Liver (tissue), 3 donors: ENCODE measurements at regions not wholly inside any gene's neighbourhood (a gene's known extent, or its start where the extent isn't known, plus 50 kb on each side); places are given as distances from the start of the nearest gene placed in this dataset.

Source experiments
- FOXA1 ChIP-seq: IDR thresholded peaks from 2 replicates; pipeline ENCODE4 v1.6.1; 2016; ENCODE audit warnings: antibody characterized with exemption
- GABPA ChIP-seq, 2 donors: IDR thresholded peaks in 1 of 2; conservative IDR thresholded peaks in 1 of 2; 2 replicates each; pipeline ENCODE4 v1.6.1; 2016; ENCODE audit warnings: antibody characterized with exemption in 2 of 2, mild to moderate bottlenecking in 1 of 2, moderate library complexity in 1 of 2
- HNF4G ChIP-seq: IDR thresholded peaks from 2 replicates; pipeline ENCODE4 v1.6.1; 2016; ENCODE audit warnings: antibody characterized with exemption
- RAD21 ChIP-seq, 2 donors: IDR thresholded peaks; 2 replicates each; pipeline ENCODE4 v1.6.1; 2016; ENCODE audit warnings: antibody characterized with exemption in 2 of 2, mild to moderate bottlenecking in 2 of 2
- YY1 ChIP-seq: IDR thresholded peaks from 2 replicates; pipeline ENCODE4 v1.6.1; 2016; ENCODE audit warnings: antibody characterized with exemption, mild to moderate bottlenecking
- TF ChIP-seq, protein P1 (sequence below): IDR thresholded peaks from 2 replicates; pipeline ENCODE4 v1.6.1; 2016; ENCODE audit warnings: antibody characterized with exemption, mild to moderate bottlenecking
- TF ChIP-seq, protein P2 (sequence below): fragments of 150-350 bp; IDR thresholded peaks from 2 replicates; pipeline ENCODE4 v1.5.1; 2017; ENCODE audit warnings: improper control_type of control experiment, low read depth, low read length; ENCODE audit not compliant: missing input control
- TF ChIP-seq, protein P3 (sequence below): IDR thresholded peaks from 2 replicates; pipeline ENCODE4 v1.6.1; 2016; ENCODE audit warnings: antibody characterized with exemption
- donor health status: healthy.
- donor health status: healthy.

DNA sequence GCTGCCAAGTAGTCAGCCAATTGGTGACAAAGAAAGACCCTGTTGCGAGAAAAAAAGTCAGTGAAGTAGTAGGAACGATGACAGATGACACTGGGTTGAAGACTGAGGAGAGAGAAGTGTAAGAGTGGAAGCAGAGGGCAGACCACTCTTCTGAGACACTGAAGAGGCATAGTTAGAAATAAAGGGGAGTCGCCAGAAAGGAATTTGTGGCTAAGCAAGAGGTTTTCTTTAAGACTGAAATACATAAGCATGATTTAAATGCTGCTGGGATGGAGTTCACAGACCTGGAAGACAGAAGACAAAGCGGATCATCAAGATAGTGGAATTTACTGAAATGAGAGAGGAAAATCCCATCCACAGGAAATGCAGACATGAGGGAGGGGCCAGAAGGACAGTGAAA, 56.2 kb upstream of the USPL1 start:
- TF ChIP-seq, protein P1, sequence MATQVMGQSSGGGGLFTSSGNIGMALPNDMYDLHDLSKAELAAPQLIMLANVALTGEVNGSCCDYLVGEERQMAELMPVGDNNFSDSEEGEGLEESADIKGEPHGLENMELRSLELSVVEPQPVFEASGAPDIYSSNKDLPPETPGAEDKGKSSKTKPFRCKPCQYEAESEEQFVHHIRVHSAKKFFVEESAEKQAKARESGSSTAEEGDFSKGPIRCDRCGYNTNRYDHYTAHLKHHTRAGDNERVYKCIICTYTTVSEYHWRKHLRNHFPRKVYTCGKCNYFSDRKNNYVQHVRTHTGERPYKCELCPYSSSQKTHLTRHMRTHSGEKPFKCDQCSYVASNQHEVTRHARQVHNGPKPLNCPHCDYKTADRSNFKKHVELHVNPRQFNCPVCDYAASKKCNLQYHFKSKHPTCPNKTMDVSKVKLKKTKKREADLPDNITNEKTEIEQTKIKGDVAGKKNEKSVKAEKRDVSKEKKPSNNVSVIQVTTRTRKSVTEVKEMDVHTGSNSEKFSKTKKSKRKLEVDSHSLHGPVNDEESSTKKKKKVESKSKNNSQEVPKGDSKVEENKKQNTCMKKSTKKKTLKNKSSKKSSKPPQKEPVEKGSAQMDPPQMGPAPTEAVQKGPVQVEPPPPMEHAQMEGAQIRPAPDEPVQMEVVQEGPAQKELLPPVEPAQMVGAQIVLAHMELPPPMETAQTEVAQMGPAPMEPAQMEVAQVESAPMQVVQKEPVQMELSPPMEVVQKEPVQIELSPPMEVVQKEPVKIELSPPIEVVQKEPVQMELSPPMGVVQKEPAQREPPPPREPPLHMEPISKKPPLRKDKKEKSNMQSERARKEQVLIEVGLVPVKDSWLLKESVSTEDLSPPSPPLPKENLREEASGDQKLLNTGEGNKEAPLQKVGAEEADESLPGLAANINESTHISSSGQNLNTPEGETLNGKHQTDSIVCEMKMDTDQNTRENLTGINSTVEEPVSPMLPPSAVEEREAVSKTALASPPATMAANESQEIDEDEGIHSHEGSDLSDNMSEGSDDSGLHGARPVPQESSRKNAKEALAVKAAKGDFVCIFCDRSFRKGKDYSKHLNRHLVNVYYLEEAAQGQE: no peak
- TF ChIP-seq, protein P2, sequence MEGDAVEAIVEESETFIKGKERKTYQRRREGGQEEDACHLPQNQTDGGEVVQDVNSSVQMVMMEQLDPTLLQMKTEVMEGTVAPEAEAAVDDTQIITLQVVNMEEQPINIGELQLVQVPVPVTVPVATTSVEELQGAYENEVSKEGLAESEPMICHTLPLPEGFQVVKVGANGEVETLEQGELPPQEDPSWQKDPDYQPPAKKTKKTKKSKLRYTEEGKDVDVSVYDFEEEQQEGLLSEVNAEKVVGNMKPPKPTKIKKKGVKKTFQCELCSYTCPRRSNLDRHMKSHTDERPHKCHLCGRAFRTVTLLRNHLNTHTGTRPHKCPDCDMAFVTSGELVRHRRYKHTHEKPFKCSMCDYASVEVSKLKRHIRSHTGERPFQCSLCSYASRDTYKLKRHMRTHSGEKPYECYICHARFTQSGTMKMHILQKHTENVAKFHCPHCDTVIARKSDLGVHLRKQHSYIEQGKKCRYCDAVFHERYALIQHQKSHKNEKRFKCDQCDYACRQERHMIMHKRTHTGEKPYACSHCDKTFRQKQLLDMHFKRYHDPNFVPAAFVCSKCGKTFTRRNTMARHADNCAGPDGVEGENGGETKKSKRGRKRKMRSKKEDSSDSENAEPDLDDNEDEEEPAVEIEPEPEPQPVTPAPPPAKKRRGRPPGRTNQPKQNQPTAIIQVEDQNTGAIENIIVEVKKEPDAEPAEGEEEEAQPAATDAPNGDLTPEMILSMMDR: no peak
- TF ChIP-seq YY1 (no peak), GABPA (IDR thresholded peaks at IDR 0.05 in 1 of 2, conservative IDR thresholded peaks at IDR 0.05 in 1 of 2) (no peak), RAD21 (IDR thresholded peaks at IDR 0.05) (no peak), HNF4G (no peak), FOXA1 (no peak)
- TF ChIP-seq, protein P3, sequence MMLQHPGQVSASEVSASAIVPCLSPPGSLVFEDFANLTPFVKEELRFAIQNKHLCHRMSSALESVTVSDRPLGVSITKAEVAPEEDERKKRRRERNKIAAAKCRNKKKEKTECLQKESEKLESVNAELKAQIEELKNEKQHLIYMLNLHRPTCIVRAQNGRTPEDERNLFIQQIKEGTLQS: no peak
